HepG2 (cell line): ENCODE measurements at regions not wholly inside any gene's neighbourhood (a gene's known extent, or its start where the extent isn't known, plus 50 kb on each side); places are given as distances from the start of the nearest gene placed in this dataset.

Experiments used
- ATAC-seq: fragments of 200-7000 bp; cut with Tn5 transposase; 3 replicates; pipeline ENCODE4 v1.9.1; 2020; ENCODE audit warnings: mild to moderate bottlenecking, moderate library complexity
- BruUV-seq: library from RNA; stranded (reverse); fragments of 400-500 nt; replicated peaks from 2 replicates; lab custom pipeline; 2021; lab: Mats Ljungman, UMichigan
- CTCF ChIA-PET: fragments of 300-600 bp; formaldehyde crosslinking; extraction: SDS; loops from one replicate; lab custom pipeline; 2021; ENCODE audit warnings: low total read pairs, inconsistent platforms, low intra/inter-chr PET ratio; lab: Yijun Ruan, JAX
- POLR2A ChIA-PET: fragments of 350-600 bp; sonication (Branson Sonifier 250); formaldehyde crosslinking; loops from one replicate; lab custom pipeline; 2020; ENCODE audit warnings: antibody characterized with exemption, inconsistent platforms; lab: Yijun Ruan, JAX
- DNase-seq: peaks from one replicate; pipeline ENCODE4 v3.0.0-alpha.2; 2015; ENCODE audit warnings: low spot score
- FAIRE-seq: peaks from 3 replicates; lab custom pipeline; 2011; peaks lifted over from hg19 to GRCh38; lab: Jason Lieb, UNC
- H2AFZ ChIP-seq: one replicate; pipeline ENCODE4 v1.6.1; 2011; ENCODE audit warnings: low read length, inconsistent platforms
- H3K27ac ChIP-seq: fragments of 300-600 bp; 3 replicates; pipeline ENCODE4 v1.8.0; 2011; ENCODE audit warnings: mixed run types, mild to moderate bottlenecking, mixed read lengths, low read length, inconsistent platforms; ENCODE audit not compliant: insufficient read depth; ENCODE audit errors: extremely low read length
- H3K27me3 ChIP-seq, 2 experiments: fragments of 200-600 bp in 1 of 2; 2 replicates in 1 of 2; 3 replicates in 1 of 2; pipeline versions ENCODE4 v1.6.0 to v1.8.0; 2011; ENCODE audit warnings: low read length in 2 of 2, mild to moderate bottlenecking in 2 of 2, moderate library complexity in 2 of 2, inconsistent platforms in 1 of 2; ENCODE audit not compliant: insufficient read depth in 2 of 2, control insufficient read depth in 1 of 2
- H3K36me3 ChIP-seq, 2 experiments: fragments of 200-600 bp in 1 of 2; replicated peaks in 1 of 2; 2 replicates in 1 of 2; 3 replicates in 1 of 2; pipeline versions ENCODE4 v1.5.1 to v1.8.0; 2011; ENCODE audit warnings: low read length in 2 of 2, inconsistent platforms in 1 of 2; ENCODE audit not compliant: insufficient read depth in 2 of 2, control insufficient read depth in 1 of 2
- H3K4me1 ChIP-seq: 2 replicates; pipeline ENCODE4 v1.5.1; 2012; ENCODE audit warnings: low read length, inconsistent platforms; ENCODE audit not compliant: insufficient read depth
- H3K4me2 ChIP-seq: 2 replicates; pipeline ENCODE4 v1.6.0; 2011; ENCODE audit warnings: low read depth, low read length, inconsistent platforms
- H3K4me3 ChIP-seq, 3 experiments: fragments of 200-600 bp in 1 of 3; sonication (generic), shearing (Covaris generic) in 1 of 3; replicated peaks in 1 of 3; 2 replicates each; pipeline ENCODE4 v1.5.1; 2011 to 2016; ENCODE audit warnings: low read length in 3 of 3, inconsistent platforms in 2 of 3, low read depth in 2 of 3, mild to moderate bottlenecking in 2 of 3, control low read depth in 1 of 3, mixed read lengths in 1 of 3; ENCODE audit not compliant: insufficient read depth in 1 of 3
- H3K79me2 ChIP-seq: one replicate; pipeline ENCODE4 v1.6.1; 2011; ENCODE audit warnings: low read length, inconsistent platforms; ENCODE audit not compliant: insufficient read depth
- H3K9ac ChIP-seq: 2 replicates; pipeline ENCODE4 v1.6.0; 2011; ENCODE audit warnings: mild to moderate bottlenecking, low read depth, low read length, inconsistent platforms; ENCODE audit not compliant: insufficient read depth
- H3K9me3 ChIP-seq: 2 replicates; pipeline ENCODE4 v1.5.1; 2012; ENCODE audit warnings: mild to moderate bottlenecking, low read length
- H4K20me1 ChIP-seq: 2 replicates; pipeline ENCODE4 v1.6.0; 2011; ENCODE audit warnings: inconsistent platforms, mild to moderate bottlenecking, low read length, moderate library complexity; ENCODE audit not compliant: insufficient read depth
- CBFB ChIP-seq: sonication (generic); formaldehyde crosslinking; IDR thresholded peaks from 2 replicates; pipeline ENCODE4 v1.4.0; 2020; ENCODE audit warnings: missing genetic modification reagents
- CERS6 ChIP-seq: sonication (generic); formaldehyde crosslinking; IDR thresholded peaks from 2 replicates; pipeline ENCODE4 v1.5.0; 2020; ENCODE audit warnings: missing genetic modification reagents
- KDM5B ChIP-seq: sonication (generic); formaldehyde crosslinking; IDR thresholded peaks from 2 replicates; pipeline ENCODE4 v1.4.0; 2020; ENCODE audit warnings: missing genetic modification reagents, mild to moderate bottlenecking, borderline replicate concordance
- KLF9 ChIP-seq: IDR thresholded peaks from 2 replicates; pipeline ENCODE4 v1.6.1; 2016; ENCODE audit warnings: low read depth
- MTA1 ChIP-seq: sonication (generic); formaldehyde crosslinking; IDR thresholded peaks from 2 replicates; pipeline ENCODE4 v1.4.0; 2020; ENCODE audit warnings: missing genetic modification reagents, mild to moderate bottlenecking, borderline replicate concordance
- MTF1 ChIP-seq: sonication (generic); formaldehyde crosslinking; IDR thresholded peaks from 2 replicates; pipeline ENCODE4 v1.5.0; 2020; ENCODE audit warnings: missing genetic modification reagents
- MYC ChIP-seq: sonication (generic); formaldehyde crosslinking; IDR thresholded peaks from 2 replicates; pipeline ENCODE4 v1.9.0; 2021; ENCODE audit warnings: missing genetic modification reagents, borderline replicate concordance
- NCOA5 ChIP-seq: sonication (generic); formaldehyde crosslinking; IDR thresholded peaks from 2 replicates; pipeline ENCODE4 v1.4.0; 2020; ENCODE audit warnings: missing genetic modification reagents
- SKIL ChIP-seq: sonication (generic); formaldehyde crosslinking; IDR thresholded peaks from 2 replicates; pipeline ENCODE4 v1.8.0; 2022; ENCODE audit warnings: missing genetic modification reagents, mild to moderate bottlenecking, moderate library complexity, borderline replicate concordance
- ZMYM3 ChIP-seq: sonication (generic); formaldehyde crosslinking; IDR thresholded peaks from 2 replicates; pipeline ENCODE4 v1.5.1; 2020; ENCODE audit warnings: mild to moderate bottlenecking, missing genetic modification reagents
- ZNF672 ChIP-seq: sonication (generic); formaldehyde crosslinking; IDR thresholded peaks from 2 replicates; pipeline ENCODE4 v1.8.1; 2022; ENCODE audit warnings: missing genetic modification reagents
- WGBS: methylation state at CpG from one replicate; pipeline ENCODE4 v1.1.6; 2017; ENCODE audit warnings: low lambda C conversion rate; 5-methylcytosine and 5-hydroxymethylcytosine counted together
- in situ Hi-C: cut with HindIII; loops from 2 replicates; pipeline ENCODE4 v1.10.0; 2017; ENCODE audit warnings: low pct_unique_long_range_greater_than_20kb; ENCODE audit not compliant: extremely low pct_ligation_motif_present
- intact Hi-C: fragments of 100-400 bp; cut with micrococcal nuclease; formaldehyde crosslinking; loops from one replicate; pipeline ENCODE4 v1.10.0; 2022; ENCODE audit not compliant: unreplicated experiment
- TF ChIP-seq, protein P1 (sequence below): sonication (generic); formaldehyde crosslinking; IDR thresholded peaks from 2 replicates; pipeline ENCODE4 v1.4.0; 2020; ENCODE audit warnings: missing genetic modification reagents

DNA sequence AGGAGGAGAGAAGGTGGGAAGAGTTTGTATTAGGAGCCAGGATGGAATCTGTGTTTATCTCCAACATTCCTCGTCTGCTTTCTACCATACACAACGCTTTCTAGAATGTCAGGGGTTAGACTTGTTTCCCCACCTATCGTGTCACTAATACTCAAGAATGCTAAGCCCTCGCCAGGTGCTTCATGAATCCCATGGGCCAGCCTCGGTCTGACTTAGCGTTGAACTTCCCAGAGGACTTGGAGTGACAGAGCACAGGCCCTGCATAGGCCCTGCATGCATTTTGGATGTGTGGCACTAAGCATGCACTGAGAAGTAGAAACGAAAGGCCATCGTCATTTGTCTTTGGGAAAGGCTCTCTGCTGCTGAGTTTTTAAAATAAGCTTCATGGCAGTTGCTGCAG lies 328.7 kb downstream of the NSG2 start (continued):
- no peak for TF ChIP-seq ZNF672 (CRISPR knock-in tag)
- TF ChIP-seq, all 625 proteins: peak for 0

- in situ Hi-C loops: no loop called here
- TF ChIP-seq ZMYM3 (CRISPR knock-in tag): no peak
- Histone ChIP-seq H3K4me3 (no peak overlapping the region), H2AFZ (no peak overlapping the region), H3K9me3 (no peaks in the 10 kb centered on the region), H3K27me3 (no peaks in the 10 kb centered on the region), H3K4me1 (no peaks in the 10 kb centered on the region), H3K27ac (no peak overlapping the region), H3K9ac (no peak overlapping the region), H3K36me3 (no peaks in the 10 kb centered on the region), H4K20me1 (no peaks in the 10 kb centered on the region), H3K4me2 (no peak overlapping the region), H3K79me2 (no peaks in the 10 kb centered on the region)
- no TSS peak for BruUV-seq
- ChIA-PET POLR2A (no interaction called here), CTCF (no interaction called here)
- intact Hi-C loops: no loop called here
- ATAC-seq (no peak), FAIRE-seq (no peak), DNase-seq (no peak)
- WGBS: 38% methylated on average over 4 of the region's 4 CpGs
Measured at GRCh38 chr5:174376056-174376455, 330.6 kb downstream of the NSG2 start.

DNA sequence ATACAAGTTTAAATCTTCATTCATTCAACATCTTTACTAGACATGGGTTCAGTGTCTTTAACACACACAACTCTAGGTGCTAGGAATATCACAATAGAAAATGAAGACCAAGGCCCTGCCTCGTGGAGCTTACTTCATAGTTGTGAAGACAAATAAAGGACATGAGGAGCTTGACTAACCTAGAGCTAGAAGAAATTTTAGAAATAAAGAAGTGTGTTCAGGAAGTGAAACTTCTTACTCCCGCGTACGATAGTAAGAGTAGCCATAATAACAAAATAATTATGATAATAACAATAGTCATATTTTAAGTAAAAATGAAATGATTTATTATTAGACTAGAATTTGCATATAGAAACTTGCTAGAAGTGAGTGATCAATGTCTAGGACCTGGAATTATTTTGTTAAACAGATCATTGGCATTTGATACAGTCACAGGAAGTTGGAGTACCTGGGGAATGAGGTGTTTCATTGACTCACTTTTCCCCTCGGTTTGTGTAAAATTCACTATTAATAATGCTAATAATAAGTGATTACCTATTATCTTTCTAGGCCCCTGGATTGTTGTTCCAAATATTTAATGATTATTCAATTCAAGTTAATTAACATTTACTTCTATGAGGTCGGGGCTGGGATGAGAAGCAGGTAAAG lies 331.3 kb downstream of the NSG2 start:
- no TSS peak for BruUV-seq
- intact Hi-C loops: no loop called here
- TF ChIP-seq, protein P1, sequence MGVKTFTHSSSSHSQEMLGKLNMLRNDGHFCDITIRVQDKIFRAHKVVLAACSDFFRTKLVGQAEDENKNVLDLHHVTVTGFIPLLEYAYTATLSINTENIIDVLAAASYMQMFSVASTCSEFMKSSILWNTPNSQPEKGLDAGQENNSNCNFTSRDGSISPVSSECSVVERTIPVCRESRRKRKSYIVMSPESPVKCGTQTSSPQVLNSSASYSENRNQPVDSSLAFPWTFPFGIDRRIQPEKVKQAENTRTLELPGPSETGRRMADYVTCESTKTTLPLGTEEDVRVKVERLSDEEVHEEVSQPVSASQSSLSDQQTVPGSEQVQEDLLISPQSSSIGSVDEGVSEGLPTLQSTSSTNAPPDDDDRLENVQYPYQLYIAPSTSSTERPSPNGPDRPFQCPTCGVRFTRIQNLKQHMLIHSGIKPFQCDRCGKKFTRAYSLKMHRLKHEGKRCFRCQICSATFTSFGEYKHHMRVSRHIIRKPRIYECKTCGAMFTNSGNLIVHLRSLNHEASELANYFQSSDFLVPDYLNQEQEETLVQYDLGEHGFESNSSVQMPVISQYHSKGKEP (CRISPR knock-in tag): no peak
- no peak for TF ChIP-seq CERS6 (CRISPR knock-in tag)
- TF ChIP-seq MTF1 (CRISPR knock-in tag): no peak
- TF ChIP-seq KDM5B (CRISPR knock-in tag): no peak
- TF ChIP-seq SKIL: no peak
- no peak for TF ChIP-seq CBFB (CRISPR knock-in tag)
- no peak for TF ChIP-seq NCOA5 (CRISPR knock-in tag)
- TF ChIP-seq MTA1 (CRISPR knock-in tag): no peak
- no peak for TF ChIP-seq MYC
- TF ChIP-seq KLF9 (CRISPR knock-in tag): no peak
- TF ChIP-seq, all 625 proteins: peak for 0
- DNase-seq (no peak), FAIRE-seq (no peak), ATAC-seq (no peak)
- no peak overlapping the region for H3K4me2 ChIP-seq
- H3K79me2 ChIP-seq: no peaks in the 10 kb centered on the region
- WGBS: 45% methylated on average over 6 of the region's 6 CpGs
- no peaks in the 10 kb centered on the region for H4K20me1 ChIP-seq
- no peak overlapping the region for H3K27ac ChIP-seq
- no peaks in the 10 kb centered on the region for H3K9me3 ChIP-seq
- no peaks in the 10 kb centered on the region for H3K4me1 ChIP-seq
- no peak overlapping the region for H3K4me3 ChIP-seq
- CTCF ChIA-PET: no interaction called here
- H3K9ac ChIP-seq: no peak overlapping the region
- H2AFZ ChIP-seq: no peak overlapping the region
- POLR2A ChIA-PET: no interaction called here
- no peaks in the 10 kb centered on the region for H3K27me3 ChIP-seq
- in situ Hi-C loops: no loop called here
- no peaks in the 10 kb centered on the region for H3K36me3 ChIP-seq
